ENCODE measurements at regions not wholly inside any gene's neighbourhood (a gene's known extent, or its start where the extent isn't known, plus 50 kb on each side); places are given as distances from the start of the nearest gene placed in this dataset.

DNA sequence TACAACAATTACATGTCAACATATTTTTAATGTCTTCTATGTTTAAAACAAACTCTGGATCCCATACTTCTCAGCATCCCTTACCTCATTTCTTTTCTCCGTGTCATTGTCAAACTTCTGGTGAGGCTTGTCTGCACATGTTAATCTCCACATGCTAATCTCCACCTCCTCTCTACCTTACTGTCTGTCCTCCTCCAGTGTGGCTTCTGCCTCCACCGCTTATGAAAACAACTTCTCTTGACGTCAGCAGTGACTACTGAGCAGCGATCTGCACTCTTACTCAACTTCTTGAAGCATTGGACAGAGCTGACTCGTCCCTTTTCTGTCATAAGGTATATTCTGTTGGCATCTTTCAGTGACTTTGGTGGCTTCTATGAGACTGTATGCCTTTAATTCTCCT, 338.2 kb upstream of the THRB start:
- H3K27ac ChIP-seq (ENCODE audit: extremely low read depth, low read depth, low read length), result no peak overlapping the region
- H3K9me3 ChIP-seq (ENCODE audit: control insufficient read depth, insufficient read depth, low read depth, low read length), result no peaks in the 10 kb centered on the region
- no peak overlapping the region for H3K4me3 ChIP-seq (ENCODE audit: low read depth, low read length)
- CTCF ChIA-PET, result interaction anchor here (0.7 kb wide), 1 partner anchor 816 kb away, joined by 3 read pairs; no protein-coding TSS in a partner anchor
- no peaks in the 10 kb centered on the region for H3K36me3 ChIP-seq (ENCODE audit: control insufficient read depth in 2 of 2, insufficient read depth in 1 of 2, low read length in 2 of 2)
- POLR2A ChIA-PET, result no interaction called here
- peaks cover 3% of the 10 kb centered on the region; the same call in 1 of the 2 replicates for H3K4me1 ChIP-seq (ENCODE audit: control insufficient read depth, insufficient read depth, low read length)
- TF ChIP-seq ZNF155 (tag by site-specific recombination; IDR thresholded peaks at IDR 0.05) (no peak), ZNF394 (tag by site-specific recombination; IDR thresholded peaks at IDR 0.05; ENCODE audit: borderline replicate concordance) (peak; percentile 23; the same call in 1 of the 2 replicates), SP2 (tag by site-specific recombination; IDR thresholded peaks at IDR 0.05) (peak; percentile 24), WT1 (tag by site-specific recombination; IDR thresholded peaks at IDR 0.05) (peak; percentile 67), ZNF366 (tag by site-specific recombination; conservative IDR thresholded peaks at IDR 0.05) (peak; percentile 76), ZNF701 (tag by site-specific recombination; IDR thresholded peaks at IDR 0.05) (no peak), ZNF544 (tag by site-specific recombination; IDR thresholded peaks at IDR 0.05) (no peak), SP3 (tag by site-specific recombination; IDR thresholded peaks at IDR 0.05) (no peak; the same call in 1 of the 2 replicates), ZNF843 (tag by site-specific recombination; IDR thresholded peaks at IDR 0.05) (0 out of 2 replicates have a peak, but pooled peaks have one; percentile 30), ZNF248 (tag by site-specific recombination; IDR thresholded peaks at IDR 0.05) (no peak), ZEB2 (tag by site-specific recombination; IDR thresholded peaks at IDR 0.05) (peak; percentile 44; the same call in 1 of the 2 replicates), ZBTB48 (tag by site-specific recombination; IDR thresholded peaks at IDR 0.05) (peak; percentile 36; the same call in 1 of the 2 replicates), ZNF324 (tag by site-specific recombination; IDR thresholded peaks at IDR 0.05) (0 out of 2 replicates have a peak, but pooled peaks have one; percentile 70), TRIM28 (IDR thresholded peaks at IDR 0.05; ENCODE audit: borderline replicate concordance, low read length) (peak; percentile 87), ZNF830 (tag by site-specific recombination; IDR thresholded peaks at IDR 0.05; ENCODE audit: low read depth) (no peak), ZNF747 (tag by site-specific recombination; IDR thresholded peaks at IDR 0.05) (no peak), TSHZ1 (tag by site-specific recombination; IDR thresholded peaks at IDR 0.05; ENCODE audit: borderline replicate concordance) (0 out of 2 replicates have a peak, but pooled peaks have one; percentile 11), ZNF777 (tag by site-specific recombination; IDR thresholded peaks at IDR 0.05; ENCODE audit: borderline replicate concordance) (no peak), ZBTB20 (tag by site-specific recombination; IDR thresholded peaks at IDR 0.05) (peak; percentile 36; the same call in 1 of the 2 replicates), ZNF580 (tag by site-specific recombination; IDR thresholded peaks at IDR 0.05) (peak; percentile 53), ZNF23 (tag by site-specific recombination; IDR thresholded peaks at IDR 0.05; ENCODE audit: borderline replicate concordance) (no peak), ZBTB17 (tag by site-specific recombination; IDR thresholded peaks at IDR 0.05) (peak; percentile 98), OSR2 (tag by site-specific recombination; IDR thresholded peaks at IDR 0.05) (peak; percentile 95), HOXD13 (CRISPR knock-in tag; IDR thresholded peaks at IDR 0.05; ENCODE audit: borderline replicate concordance) (no peak), PRDM1 (tag by site-specific recombination; IDR thresholded peaks at IDR 0.05) (peak; percentile 53; the same call in 1 of the 2 replicates), EGR2 (tag by site-specific recombination; IDR thresholded peaks at IDR 0.05; ENCODE audit: low read depth) (peak; percentile 74), ZNF157 (tag by site-specific recombination; IDR thresholded peaks at IDR 0.05) (no peak), ZIC2 (tag by site-specific recombination; IDR thresholded peaks at IDR 0.05) (peak; percentile 31)
- TF ChIP-seq, protein P1, sequence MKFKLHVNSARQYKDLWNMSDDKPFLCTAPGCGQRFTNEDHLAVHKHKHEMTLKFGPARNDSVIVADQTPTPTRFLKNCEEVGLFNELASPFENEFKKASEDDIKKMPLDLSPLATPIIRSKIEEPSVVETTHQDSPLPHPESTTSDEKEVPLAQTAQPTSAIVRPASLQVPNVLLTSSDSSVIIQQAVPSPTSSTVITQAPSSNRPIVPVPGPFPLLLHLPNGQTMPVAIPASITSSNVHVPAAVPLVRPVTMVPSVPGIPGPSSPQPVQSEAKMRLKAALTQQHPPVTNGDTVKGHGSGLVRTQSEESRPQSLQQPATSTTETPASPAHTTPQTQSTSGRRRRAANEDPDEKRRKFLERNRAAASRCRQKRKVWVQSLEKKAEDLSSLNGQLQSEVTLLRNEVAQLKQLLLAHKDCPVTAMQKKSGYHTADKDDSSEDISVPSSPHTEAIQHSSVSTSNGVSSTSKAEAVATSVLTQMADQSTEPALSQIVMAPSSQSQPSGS (tag by site-specific recombination; IDR thresholded peaks at IDR 0.05; ENCODE audit: low read depth), result peak; percentile 61; the same call in 1 of the 2 replicates
- TF ChIP-seq, protein P2, sequence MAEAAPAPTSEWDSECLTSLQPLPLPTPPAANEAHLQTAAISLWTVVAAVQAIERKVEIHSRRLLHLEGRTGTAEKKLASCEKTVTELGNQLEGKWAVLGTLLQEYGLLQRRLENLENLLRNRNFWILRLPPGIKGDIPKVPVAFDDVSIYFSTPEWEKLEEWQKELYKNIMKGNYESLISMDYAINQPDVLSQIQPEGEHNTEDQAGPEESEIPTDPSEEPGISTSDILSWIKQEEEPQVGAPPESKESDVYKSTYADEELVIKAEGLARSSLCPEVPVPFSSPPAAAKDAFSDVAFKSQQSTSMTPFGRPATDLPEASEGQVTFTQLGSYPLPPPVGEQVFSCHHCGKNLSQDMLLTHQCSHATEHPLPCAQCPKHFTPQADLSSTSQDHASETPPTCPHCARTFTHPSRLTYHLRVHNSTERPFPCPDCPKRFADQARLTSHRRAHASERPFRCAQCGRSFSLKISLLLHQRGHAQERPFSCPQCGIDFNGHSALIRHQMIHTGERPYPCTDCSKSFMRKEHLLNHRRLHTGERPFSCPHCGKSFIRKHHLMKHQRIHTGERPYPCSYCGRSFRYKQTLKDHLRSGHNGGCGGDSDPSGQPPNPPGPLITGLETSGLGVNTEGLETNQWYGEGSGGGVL (tag by site-specific recombination; IDR thresholded peaks at IDR 0.05), result peak; percentile 87
- TF ChIP-seq, protein P3, sequence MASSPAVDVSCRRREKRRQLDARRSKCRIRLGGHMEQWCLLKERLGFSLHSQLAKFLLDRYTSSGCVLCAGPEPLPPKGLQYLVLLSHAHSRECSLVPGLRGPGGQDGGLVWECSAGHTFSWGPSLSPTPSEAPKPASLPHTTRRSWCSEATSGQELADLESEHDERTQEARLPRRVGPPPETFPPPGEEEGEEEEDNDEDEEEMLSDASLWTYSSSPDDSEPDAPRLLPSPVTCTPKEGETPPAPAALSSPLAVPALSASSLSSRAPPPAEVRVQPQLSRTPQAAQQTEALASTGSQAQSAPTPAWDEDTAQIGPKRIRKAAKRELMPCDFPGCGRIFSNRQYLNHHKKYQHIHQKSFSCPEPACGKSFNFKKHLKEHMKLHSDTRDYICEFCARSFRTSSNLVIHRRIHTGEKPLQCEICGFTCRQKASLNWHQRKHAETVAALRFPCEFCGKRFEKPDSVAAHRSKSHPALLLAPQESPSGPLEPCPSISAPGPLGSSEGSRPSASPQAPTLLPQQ (tag by site-specific recombination; IDR thresholded peaks at IDR 0.05), result peak; percentile 57

All from HEK293 (cell line).